Ammon's horn (tissue), 1 donor: ENCODE measurements at regions not wholly inside any gene's neighbourhood (a gene's known extent, or its start where the extent isn't known, plus 50 kb on each side); places are given as distances from the start of the nearest gene placed in this dataset.

Experiments
- DNase-seq: peaks from one replicate; pipeline ENCODE4 v3.0.0-alpha.2; 2016; ENCODE audit warnings: low spot score

- DNase-seq, result no peak
Observed at GRCh38 chrX:40278340-40279090, 180.8 kb upstream of the BCOR start.

GRCh38 chrX:40277672-40278071 is 179.9 kb upstream of the BCOR start:
- no peak for DNase-seq

GRCh38 chrX:40273356-40274050 is 175.7 kb upstream of the BCOR start:
- peak; percentile 50 for DNase-seq

GRCh38 chrX:40272776-40273175 is 175.0 kb upstream of the BCOR start:
- DNase-seq, result no peak

GRCh38 chrX:40272141-40272540 is 174.4 kb upstream of the BCOR start:
- DNase-seq, result no peak

GRCh38 chrX:40268188-40268520 is 170.4 kb upstream of the BCOR start:
- DNase-seq, result no peak

- peak; percentile 10 for DNase-seq
Observed at GRCh38 chrX:40267334-40268187, 169.8 kb upstream of the BCOR start.

GRCh38 chrX:40266490-40267333 is 169.0 kb upstream of the BCOR start:
- DNase-seq, result peak; percentile 42

- DNase-seq, result no peak
Observed at GRCh38 chrX:40265936-40266335, 168.2 kb upstream of the BCOR start.

- no peak for DNase-seq
Observed at GRCh38 chrX:40263014-40263560, 165.3 kb upstream of the BCOR start.

GRCh38 chrX:40262157-40263013 is 164.6 kb upstream of the BCOR start:
- no peak for DNase-seq

- no peak for DNase-seq
Observed at GRCh38 chrX:40261833-40262156, 164.0 kb upstream of the BCOR start.

- DNase-seq, result no peak
Observed at GRCh38 chrX:40260146-40260747, 162.5 kb upstream of the BCOR start.

- DNase-seq, result no peak
Observed at GRCh38 chrX:40258909-40259308, 161.2 kb upstream of the BCOR start.

GRCh38 chrX:40253771-40254170 is 156.0 kb upstream of the BCOR start:
- DNase-seq, result no peak

GRCh38 chrX:40249582-40249981 is 151.8 kb upstream of the BCOR start:
- DNase-seq, result no peak

GRCh38 chrX:40248822-40249221 is 151.1 kb upstream of the BCOR start:
- no peak for DNase-seq

GRCh38 chrX:40247848-40248622 is 150.3 kb upstream of the BCOR start:
- no peak for DNase-seq

GRCh38 chrX:40247382-40247781 is 149.6 kb upstream of the BCOR start:
- no peak for DNase-seq
